Esophagus muscularis mucosa (tissue), 4 donors: ENCODE measurements at regions not wholly inside any gene's neighbourhood (a gene's known extent, or its start where the extent isn't known, plus 50 kb on each side); places are given as distances from the start of the nearest gene placed in this dataset.

ENCODE experiments used
- EP300 ChIP-seq: sonication (generic); formaldehyde crosslinking; IDR thresholded peaks from one replicate; pipeline ENCODE4 v1.6.1; 2017; ENCODE audit warnings: antibody characterized with exemption
- POLR2A ChIP-seq: fragments of 450-650 bp; IDR thresholded peaks from one replicate; pipeline ENCODE4 v1.6.1; 2017; ENCODE audit warnings: antibody characterized with exemption, moderate library complexity, mild to moderate bottlenecking, low read depth
- POLR2AphosphoS5 ChIP-seq, 2 donors: sonication (generic); formaldehyde crosslinking; IDR thresholded peaks; one replicate each; pipeline ENCODE4 v1.6.1; 2017; ENCODE audit warnings: antibody characterized with exemption in 2 of 2
- TF ChIP-seq, protein P1 (sequence below), 3 experiments: fragments of 200-600 bp in 2 of 3; fragments of 450-650 bp in 1 of 3; sonication (generic) in 2 of 3; IDR thresholded peaks; one replicate each; pipeline ENCODE4 v1.5.1; 2017 to 2019; ENCODE audit warnings: antibody characterized with exemption in 3 of 3, mild to moderate bottlenecking in 2 of 3, moderate library complexity in 1 of 3

DNA sequence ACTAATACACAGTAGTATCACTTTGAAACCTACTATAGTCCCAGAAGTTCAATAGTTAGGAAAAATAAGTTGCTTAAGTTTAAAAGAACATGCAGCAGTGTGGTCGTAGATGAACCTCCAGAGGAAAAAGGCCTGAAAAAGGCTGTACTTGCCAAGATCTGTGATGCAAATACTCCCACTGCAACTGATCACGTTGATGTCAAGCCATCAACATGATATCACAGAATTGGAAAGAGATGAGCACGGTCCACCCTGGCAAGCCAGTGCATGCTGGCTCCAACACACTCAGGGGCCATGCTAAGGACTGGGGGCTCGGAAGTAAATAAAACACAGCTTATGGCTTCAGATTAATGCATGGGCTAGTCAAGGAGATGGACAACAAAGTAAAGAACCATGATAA, 71.8 kb upstream of the LRCH1 start:
- TF ChIP-seq, protein P1, sequence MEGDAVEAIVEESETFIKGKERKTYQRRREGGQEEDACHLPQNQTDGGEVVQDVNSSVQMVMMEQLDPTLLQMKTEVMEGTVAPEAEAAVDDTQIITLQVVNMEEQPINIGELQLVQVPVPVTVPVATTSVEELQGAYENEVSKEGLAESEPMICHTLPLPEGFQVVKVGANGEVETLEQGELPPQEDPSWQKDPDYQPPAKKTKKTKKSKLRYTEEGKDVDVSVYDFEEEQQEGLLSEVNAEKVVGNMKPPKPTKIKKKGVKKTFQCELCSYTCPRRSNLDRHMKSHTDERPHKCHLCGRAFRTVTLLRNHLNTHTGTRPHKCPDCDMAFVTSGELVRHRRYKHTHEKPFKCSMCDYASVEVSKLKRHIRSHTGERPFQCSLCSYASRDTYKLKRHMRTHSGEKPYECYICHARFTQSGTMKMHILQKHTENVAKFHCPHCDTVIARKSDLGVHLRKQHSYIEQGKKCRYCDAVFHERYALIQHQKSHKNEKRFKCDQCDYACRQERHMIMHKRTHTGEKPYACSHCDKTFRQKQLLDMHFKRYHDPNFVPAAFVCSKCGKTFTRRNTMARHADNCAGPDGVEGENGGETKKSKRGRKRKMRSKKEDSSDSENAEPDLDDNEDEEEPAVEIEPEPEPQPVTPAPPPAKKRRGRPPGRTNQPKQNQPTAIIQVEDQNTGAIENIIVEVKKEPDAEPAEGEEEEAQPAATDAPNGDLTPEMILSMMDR (IDR thresholded peaks at IDR 0.05), result no peak
- TF ChIP-seq POLR2AphosphoS5 (IDR thresholded peaks at IDR 0.05), result no peak
- TF ChIP-seq EP300, result no peak
- no peak for TF ChIP-seq POLR2A
